Adipocyte (in vitro differentiated cells): ENCODE measurements at regions not wholly inside any gene's neighbourhood (a gene's known extent, or its start where the extent isn't known, plus 50 kb on each side); places are given as distances from the start of the nearest gene placed in this dataset.
"Not testable (repeated sequence)": the region's sequence is repeated elsewhere in the genome, so short reads cannot be mapped to it uniquely, and the experiment has no call there.

ENCODE experiments used
- DNase-seq: peaks from one replicate; pipeline ENCODE4 v3.0.0-alpha.2; 2015; ENCODE audit warnings: low read depth
- H3K27me3 ChIP-seq: replicated peaks from 2 replicates; pipeline ENCODE4 v1.7.0; 2013; ENCODE audit warnings: mild to moderate bottlenecking, low read length, moderate library complexity; ENCODE audit not compliant: control insufficient read depth, insufficient read depth
- H3K36me3 ChIP-seq: 2 replicates; pipeline ENCODE4 v1.7.0; 2013; ENCODE audit warnings: low read length, mild to moderate bottlenecking, moderate library complexity; ENCODE audit not compliant: control insufficient read depth, insufficient read depth, severe bottlenecking
- H3K4me1 ChIP-seq: 2 replicates; pipeline ENCODE4 v1.7.0; 2013; ENCODE audit warnings: mild to moderate bottlenecking, low read length, moderate library complexity; ENCODE audit not compliant: control insufficient read depth, insufficient read depth
- H3K4me3 ChIP-seq: 2 replicates; pipeline ENCODE4 v1.7.0; 2013; ENCODE audit warnings: mild to moderate bottlenecking, low read length, moderate library complexity
- H3K9ac ChIP-seq: 2 replicates; pipeline ENCODE4 v1.7.0; 2013; ENCODE audit warnings: mild to moderate bottlenecking, low read length, moderate library complexity
- H3K9me3 ChIP-seq: 2 replicates; pipeline ENCODE4 v1.7.0; 2013; ENCODE audit warnings: mild to moderate bottlenecking, low read length, moderate library complexity; ENCODE audit not compliant: control insufficient read depth

DNA sequence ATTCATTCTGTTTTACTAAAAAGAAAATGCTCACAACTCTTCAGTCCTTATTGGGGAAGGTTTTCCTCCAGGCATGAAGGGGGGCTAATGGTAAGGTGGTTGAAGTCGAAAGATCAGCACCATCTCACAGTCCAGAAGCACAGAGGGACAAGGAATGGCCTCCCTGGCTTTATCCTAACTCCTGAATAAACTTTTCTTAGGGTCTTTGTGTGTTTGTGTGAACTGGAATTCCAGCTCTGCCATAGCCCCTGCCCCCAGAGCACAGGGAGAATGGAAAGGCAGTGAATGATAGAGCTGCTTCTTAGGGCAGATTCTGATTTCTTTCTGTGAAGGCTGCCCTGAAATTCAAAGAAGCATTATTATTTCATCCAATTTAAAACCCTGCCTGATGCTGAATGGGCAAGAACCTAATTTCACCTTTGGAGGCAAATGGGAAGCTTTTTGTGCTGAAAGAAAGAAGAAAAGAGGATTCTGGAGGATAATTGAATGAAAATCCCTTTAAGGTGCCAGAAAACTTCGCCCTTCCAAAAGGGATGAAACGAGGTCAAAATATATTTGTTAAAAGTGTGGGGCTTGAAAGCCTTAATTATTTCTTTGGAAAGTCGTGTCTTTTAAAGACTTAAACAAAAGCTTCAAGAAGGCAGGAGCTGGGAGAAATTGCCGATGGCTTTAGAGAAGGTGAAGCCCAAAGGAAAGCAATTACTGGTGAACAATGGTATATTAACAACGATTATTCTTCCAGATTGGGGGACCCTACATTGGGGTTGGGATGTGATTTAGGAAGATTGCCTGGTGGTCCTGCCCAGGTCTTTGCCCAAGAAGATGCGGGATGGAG is 259.9 kb upstream of the RGMA start:
- Histone ChIP-seq H3K4me1 (no peaks in the 10 kb centered on the region), H3K9me3 (no peaks in the 10 kb centered on the region), H3K36me3 (no peaks in the 10 kb centered on the region), H3K27me3 (peaks cover 13% of the 10 kb centered on the region), H3K9ac (no peak overlapping the region), H3K4me3 (no peak overlapping the region)
- DNase-seq: no peak

DNA sequence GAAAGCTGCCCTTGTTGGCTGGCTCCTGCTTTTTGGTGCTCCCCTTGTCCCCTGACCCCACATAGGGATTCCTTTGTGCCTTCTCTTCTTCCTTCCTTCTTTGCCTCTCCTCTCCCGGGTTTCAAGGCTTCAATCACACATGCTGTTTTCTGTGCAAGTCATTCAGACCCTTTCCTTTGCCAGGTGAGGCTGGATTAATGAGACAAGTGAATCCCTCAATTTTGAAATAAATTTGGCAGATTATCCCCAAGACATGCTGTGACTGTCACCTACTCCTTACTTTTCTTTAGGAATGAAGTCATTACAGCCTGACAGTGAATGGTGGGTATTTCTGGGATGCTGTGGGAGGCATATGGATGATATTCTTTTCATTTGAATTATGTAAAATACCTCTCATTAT is 259.0 kb upstream of the RGMA start:
- Histone ChIP-seq H3K9me3 (no peaks in the 10 kb centered on the region), H3K36me3 (no peaks in the 10 kb centered on the region), H3K4me1 (no peaks in the 10 kb centered on the region), H3K4me3 (no peak overlapping the region), H3K9ac (no peak overlapping the region), H3K27me3 (peaks cover 13% of the 10 kb centered on the region)
- DNase-seq: no peak

DNA sequence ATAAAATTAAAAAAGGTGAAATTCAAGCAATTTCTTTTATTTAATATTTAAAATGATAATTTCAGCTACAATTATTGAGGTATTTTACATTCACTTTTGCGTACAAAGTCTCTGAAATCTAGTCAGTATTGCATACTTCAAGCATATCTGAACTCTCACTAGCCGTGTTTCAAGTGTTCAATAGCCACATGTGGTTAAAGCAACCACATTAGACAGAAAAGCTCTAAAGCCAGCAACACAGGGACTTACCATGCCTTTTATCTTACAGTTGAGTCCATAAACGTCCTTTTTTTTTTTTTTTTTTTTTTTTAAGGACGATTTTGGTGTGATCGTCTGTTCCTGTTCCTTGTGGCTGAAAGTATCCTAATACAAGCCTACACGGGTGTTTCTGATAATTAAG is 257.0 kb upstream of the RGMA start:
- H3K4me1 ChIP-seq: no peaks in the 10 kb centered on the region
- no peak overlapping the region for H3K9ac ChIP-seq
- H3K27me3 ChIP-seq: peaks cover 13% of the 10 kb centered on the region
- DNase-seq: no peak
- no peak overlapping the region for H3K4me3 ChIP-seq
- no peaks in the 10 kb centered on the region for H3K9me3 ChIP-seq
- H3K36me3 ChIP-seq: no peaks in the 10 kb centered on the region

DNA sequence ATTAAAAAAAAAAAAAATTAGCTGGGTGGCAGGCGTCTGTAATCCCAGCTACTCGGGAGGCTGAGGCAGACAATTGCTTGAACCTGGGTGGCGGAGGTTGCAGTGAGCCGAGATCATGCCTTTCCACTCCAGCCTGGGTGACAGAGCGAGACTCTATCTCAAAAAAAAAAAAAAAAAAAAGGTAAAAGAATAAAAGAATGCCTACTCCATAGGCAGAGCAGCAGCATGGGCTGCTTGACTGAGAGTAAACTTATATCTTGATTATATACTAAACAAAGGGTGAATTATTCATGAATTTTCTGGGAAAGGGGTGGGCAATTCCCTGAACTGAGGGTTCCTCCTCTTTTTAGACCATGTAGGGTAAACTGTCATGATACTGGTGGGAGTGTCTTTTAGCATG is 254.4 kb upstream of the RGMA start:
- DNase-seq, H3K4me1 ChIP-seq, H3K36me3 ChIP-seq, H3K27me3 ChIP-seq, H3K9ac ChIP-seq, H3K9me3 ChIP-seq, H3K4me3 ChIP-seq: not testable (repeated sequence)

DNA sequence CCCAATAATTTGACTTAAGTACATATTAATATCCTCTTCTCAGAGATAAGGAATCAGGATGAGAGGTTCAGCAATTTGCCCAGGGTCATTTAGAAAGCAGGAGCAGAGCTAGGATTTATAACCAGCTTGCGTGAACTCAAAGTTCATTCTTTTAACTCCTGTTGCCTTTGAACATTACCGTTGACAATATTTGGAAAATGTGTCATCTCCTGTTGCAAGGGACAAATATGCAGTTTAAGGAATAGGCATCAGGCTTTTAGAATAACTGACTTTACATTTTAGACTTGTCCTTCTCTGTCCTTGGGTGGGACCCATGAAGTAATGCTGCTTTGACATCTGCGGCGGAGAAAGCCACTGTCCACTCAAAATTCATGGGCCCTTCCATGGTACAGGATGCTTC is 252.2 kb upstream of the RGMA start:
- H3K4me1 ChIP-seq: no peaks in the 10 kb centered on the region
- no peak for DNase-seq
- peaks cover 3% of the 10 kb centered on the region for H3K27me3 ChIP-seq
- no peak overlapping the region for H3K4me3 ChIP-seq
- no peak overlapping the region for H3K9ac ChIP-seq
- no peaks in the 10 kb centered on the region for H3K9me3 ChIP-seq
- H3K36me3 ChIP-seq: no peaks in the 10 kb centered on the region

DNA sequence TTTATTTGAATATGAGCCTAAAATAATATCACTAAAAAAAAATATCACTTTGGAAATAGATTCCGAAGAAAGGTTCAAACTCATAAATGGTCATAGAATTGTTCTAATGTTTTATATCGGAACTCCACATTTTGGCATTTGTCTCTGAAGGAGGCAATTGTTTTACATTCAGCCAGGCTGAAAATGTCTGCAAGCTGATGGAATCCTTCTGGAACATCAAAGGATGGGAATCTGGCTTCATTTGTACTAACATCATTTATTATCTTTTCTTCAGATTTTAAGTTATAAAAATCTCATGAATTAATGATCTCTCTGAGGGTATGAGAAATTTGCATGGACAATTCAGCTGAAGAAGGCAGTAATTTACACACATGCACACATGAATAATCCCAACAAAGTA is 251.4 kb upstream of the RGMA start:
- no peak for DNase-seq
- H3K4me3 ChIP-seq: no peak overlapping the region
- H3K27me3 ChIP-seq: peaks cover 3% of the 10 kb centered on the region
- H3K4me1 ChIP-seq: no peaks in the 10 kb centered on the region
- no peak overlapping the region for H3K9ac ChIP-seq
- H3K36me3 ChIP-seq: no peaks in the 10 kb centered on the region
- no peaks in the 10 kb centered on the region for H3K9me3 ChIP-seq

DNA sequence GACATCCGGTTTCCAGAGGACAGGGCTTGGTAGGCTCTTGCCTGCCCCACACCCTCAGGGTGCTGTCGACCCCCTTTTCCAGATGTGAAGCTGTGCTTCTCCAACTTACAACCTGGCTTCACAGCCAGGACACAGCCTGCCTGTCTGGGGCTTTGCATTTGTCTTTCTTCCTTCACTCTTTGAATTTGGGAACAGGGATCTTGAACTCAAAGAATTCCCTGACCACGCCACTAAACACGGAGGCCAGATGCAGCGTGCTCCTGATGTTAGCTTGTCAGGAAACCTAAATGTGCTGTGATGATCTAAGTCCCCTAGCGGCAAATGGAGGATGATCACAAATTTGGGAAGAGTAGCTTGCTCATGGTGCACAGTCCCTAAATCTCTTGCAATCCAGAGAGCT is 244.8 kb upstream of the RGMA start:
- H3K9ac ChIP-seq: no peak overlapping the region
- H3K36me3 ChIP-seq: no peaks in the 10 kb centered on the region
- DNase-seq: no peak
- H3K27me3 ChIP-seq: peaks cover 16% of the 10 kb centered on the region
- H3K4me3 ChIP-seq: no peak overlapping the region
- no peaks in the 10 kb centered on the region for H3K4me1 ChIP-seq
- H3K9me3 ChIP-seq: no peaks in the 10 kb centered on the region

DNA sequence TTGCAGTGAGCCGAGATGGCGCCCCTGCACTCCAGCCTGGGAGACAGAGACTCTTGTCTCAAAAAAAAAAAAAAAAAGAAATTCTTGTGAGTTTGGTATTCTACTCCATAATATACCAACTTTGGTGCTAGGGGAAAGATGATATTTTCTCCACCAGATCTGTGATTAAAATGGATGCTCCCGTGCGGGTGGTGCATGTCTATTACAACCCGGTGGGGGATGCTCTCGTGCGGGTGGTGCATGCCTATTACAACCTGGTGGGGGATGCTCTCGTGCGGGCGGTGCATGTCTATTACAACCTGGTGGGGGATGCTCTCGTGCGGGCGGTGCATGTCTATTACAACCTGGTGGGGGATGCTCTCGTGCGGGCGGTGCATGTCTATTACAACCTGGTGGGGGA is 244.1 kb upstream of the RGMA start:
- H3K4me3 ChIP-seq, H3K4me1 ChIP-seq, DNase-seq, H3K9me3 ChIP-seq, H3K9ac ChIP-seq, H3K36me3 ChIP-seq: not testable (repeated sequence)
- H3K27me3 ChIP-seq: peaks cover 16% of the 10 kb centered on the region

DNA sequence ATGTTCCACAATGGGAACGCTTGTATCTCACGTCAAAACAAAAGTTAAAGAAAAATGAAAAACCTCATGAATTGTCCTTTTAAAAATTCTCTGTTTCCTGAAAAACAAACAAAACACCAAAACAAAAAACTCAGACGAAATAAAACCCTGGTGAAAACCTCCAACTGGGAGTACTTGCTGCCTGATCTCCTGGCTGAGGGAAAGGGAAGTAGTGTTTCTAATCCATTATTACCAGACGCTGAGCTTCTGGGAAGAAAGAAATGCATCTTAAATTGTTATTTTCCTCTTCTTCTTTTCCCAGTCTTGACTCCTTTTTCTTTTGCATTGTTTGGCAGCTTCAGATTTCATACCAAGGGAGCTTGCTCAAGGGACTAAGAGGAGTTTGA is 243.2 kb upstream of the RGMA start:
- H3K36me3 ChIP-seq: no peaks in the 10 kb centered on the region
- no peak overlapping the region for H3K9ac ChIP-seq
- H3K27me3 ChIP-seq: peaks cover 16% of the 10 kb centered on the region
- H3K4me1 ChIP-seq: no peaks in the 10 kb centered on the region
- DNase-seq: no peak
- H3K4me3 ChIP-seq: no peak overlapping the region
- no peaks in the 10 kb centered on the region for H3K9me3 ChIP-seq

DNA sequence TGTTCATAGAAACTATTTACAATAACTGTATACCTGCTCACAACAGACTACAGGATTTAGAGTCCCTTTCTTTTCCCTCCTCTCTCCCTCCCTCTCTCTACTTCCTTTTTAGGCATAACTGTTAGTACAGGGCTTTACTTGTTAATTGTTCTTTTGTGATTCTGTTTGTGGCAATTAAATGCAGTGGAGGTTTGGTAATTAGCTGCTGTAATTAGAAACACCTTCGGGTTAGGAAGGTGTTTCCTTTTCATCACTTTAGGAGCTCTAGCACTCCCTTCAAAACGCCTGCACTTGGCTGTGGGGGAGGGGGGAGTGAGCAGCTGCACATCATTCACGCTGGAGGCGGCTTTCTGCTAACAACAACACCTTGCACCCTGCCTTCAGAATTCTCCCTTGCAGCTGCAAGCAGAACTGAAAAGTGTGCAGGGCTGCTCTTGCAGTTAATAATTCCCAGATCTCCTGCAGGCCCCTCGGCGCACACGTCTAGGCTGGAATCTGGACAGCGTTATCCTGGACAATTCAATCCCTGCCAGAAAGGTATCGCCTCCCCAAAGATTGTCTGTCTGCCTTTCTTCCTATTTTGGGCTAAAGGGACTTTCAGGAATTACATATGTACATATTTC is 242.6 kb upstream of the RGMA start:
- Histone ChIP-seq H3K4me3 (no peak overlapping the region), H3K4me1 (no peaks in the 10 kb centered on the region), H3K27me3 (peaks cover 16% of the 10 kb centered on the region), H3K36me3 (no peaks in the 10 kb centered on the region), H3K9ac (no peak overlapping the region), H3K9me3 (no peaks in the 10 kb centered on the region)
- DNase-seq: no peak

DNA sequence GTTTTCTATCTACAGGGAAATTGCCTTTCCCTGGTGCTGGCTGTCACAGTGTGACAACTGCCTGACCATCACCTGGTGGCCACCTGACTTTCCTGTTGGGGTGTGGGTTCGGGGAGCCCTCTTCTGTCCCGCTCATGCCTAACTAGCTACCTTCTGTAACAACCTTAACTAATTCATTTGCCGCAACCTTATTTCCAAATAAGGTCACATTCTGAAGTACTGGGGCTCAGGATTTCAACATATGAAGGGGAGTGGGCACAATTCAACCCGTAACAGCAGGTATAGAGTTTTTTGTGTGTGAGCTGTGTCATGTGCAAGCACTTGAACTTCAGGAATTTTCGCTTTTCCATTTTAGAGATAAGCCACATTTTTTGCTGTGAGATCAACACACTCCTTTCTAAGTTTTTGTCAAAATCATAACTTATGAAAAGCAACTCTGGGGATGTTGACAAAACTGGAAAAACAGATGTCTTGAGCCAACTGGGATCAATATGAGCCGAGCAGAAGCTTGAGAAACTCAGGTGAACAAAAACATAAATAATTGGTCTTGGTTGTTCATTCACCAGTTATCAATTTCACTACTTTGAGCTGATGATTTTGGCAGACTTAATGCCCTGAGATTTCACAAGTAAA is 242.0 kb upstream of the RGMA start:
- no peak overlapping the region for H3K4me3 ChIP-seq
- H3K4me1 ChIP-seq: no peaks in the 10 kb centered on the region
- no peak overlapping the region for H3K9ac ChIP-seq
- H3K9me3 ChIP-seq: no peaks in the 10 kb centered on the region
- H3K36me3 ChIP-seq: no peaks in the 10 kb centered on the region
- no peak for DNase-seq
- peaks cover 16% of the 10 kb centered on the region for H3K27me3 ChIP-seq
